BJ (cell line): ENCODE measurements at regions not wholly inside any gene's neighbourhood (a gene's known extent, or its start where the extent isn't known, plus 50 kb on each side); places are given as distances from the start of the nearest gene placed in this dataset.

Experiments used
- CTCF ChIA-PET: fragments of 350-600 bp; formaldehyde crosslinking; extraction: SDS; loops from one replicate; lab custom pipeline; 2021; ENCODE audit warnings: antibody characterized with exemption, inconsistent platforms; lab: Yijun Ruan, JAX
- POLR2A ChIA-PET: fragments of 300-600 bp; sonication (Branson Sonifier 250); formaldehyde crosslinking; extraction: SDS; loops from one replicate; lab custom pipeline; 2021; ENCODE audit warnings: antibody characterized with exemption; lab: Charles Lee
- DNase-seq: peaks from one replicate; pipeline ENCODE4 v3.0.0-alpha.2; 2011; ENCODE audit warnings: low read depth
- H3K27me3 ChIP-seq: 2 replicates; pipeline ENCODE4 v1.6.0; 2011; ENCODE audit warnings: low read length; ENCODE audit not compliant: control insufficient read depth, insufficient read depth
- H3K36me3 ChIP-seq: 2 replicates; pipeline ENCODE4 v1.5.1; 2011; ENCODE audit warnings: low read length; ENCODE audit not compliant: control insufficient read depth, insufficient read depth
- H3K4me3 ChIP-seq: 2 replicates; pipeline ENCODE4 v1.5.1; 2011; ENCODE audit warnings: low read depth, mild to moderate bottlenecking, control low read depth, low read length
- TF ChIP-seq, protein P1 (sequence below): IDR thresholded peaks from 2 replicates; pipeline ENCODE4 v1.5.1; 2011; ENCODE audit warnings: low read depth, mild to moderate bottlenecking, control low read depth, inconsistent platforms, low read length, moderate library complexity; ENCODE audit not compliant: insufficient read depth

DNA sequence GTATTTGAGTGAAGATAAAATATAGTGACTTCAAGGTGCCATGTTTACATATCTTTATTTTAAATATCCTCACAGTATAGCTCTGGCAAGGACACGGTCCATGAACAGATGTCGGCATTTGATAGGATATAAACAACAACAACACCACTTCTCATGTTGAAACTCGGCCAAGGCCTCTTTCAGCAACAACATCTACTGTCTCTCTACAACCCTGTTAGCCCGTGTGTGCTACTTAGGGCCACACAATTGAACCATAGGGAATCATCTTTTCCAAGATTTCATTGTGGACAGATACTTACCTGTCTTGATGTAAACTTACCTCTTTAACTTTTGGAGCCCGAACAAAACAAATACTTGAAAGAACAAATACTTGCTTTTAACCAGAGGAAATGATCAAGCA lies 168.7 kb upstream of the SSTR1 start:
- POLR2A ChIA-PET: no interaction called here

DNA sequence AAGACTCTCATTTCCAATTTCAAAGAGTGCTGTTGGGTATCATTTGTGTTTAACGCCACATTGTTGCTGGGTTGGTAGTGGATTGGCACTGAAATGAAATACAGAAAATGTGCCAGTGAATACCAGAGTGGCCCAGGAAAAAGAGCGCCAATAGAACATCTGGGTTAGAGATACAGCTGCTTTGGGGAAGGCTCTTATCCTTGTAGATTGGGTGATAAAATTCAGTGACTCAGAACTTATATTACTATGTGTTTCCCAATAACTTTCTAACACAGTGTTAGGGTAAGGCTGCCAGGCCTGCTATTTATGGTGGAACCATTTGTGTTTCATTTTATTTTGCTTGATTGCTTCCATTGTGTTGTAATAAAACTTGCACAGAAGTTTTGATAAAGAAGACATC lies 168.2 kb upstream of the SSTR1 start:
- DNase-seq: peak; percentile 50
- no peaks in the 10 kb centered on the region for H3K36me3 ChIP-seq
- no peak overlapping the region for H3K4me3 ChIP-seq
- H3K27me3 ChIP-seq: no peaks in the 10 kb centered on the region
- ChIA-PET CTCF (interaction anchor here (0.6 kb wide), 1 partner anchor 46 kb away, joined by 3 read pairs; no protein-coding TSS in a partner anchor), POLR2A (no interaction called here)
- TF ChIP-seq, protein P1, sequence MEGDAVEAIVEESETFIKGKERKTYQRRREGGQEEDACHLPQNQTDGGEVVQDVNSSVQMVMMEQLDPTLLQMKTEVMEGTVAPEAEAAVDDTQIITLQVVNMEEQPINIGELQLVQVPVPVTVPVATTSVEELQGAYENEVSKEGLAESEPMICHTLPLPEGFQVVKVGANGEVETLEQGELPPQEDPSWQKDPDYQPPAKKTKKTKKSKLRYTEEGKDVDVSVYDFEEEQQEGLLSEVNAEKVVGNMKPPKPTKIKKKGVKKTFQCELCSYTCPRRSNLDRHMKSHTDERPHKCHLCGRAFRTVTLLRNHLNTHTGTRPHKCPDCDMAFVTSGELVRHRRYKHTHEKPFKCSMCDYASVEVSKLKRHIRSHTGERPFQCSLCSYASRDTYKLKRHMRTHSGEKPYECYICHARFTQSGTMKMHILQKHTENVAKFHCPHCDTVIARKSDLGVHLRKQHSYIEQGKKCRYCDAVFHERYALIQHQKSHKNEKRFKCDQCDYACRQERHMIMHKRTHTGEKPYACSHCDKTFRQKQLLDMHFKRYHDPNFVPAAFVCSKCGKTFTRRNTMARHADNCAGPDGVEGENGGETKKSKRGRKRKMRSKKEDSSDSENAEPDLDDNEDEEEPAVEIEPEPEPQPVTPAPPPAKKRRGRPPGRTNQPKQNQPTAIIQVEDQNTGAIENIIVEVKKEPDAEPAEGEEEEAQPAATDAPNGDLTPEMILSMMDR: no peak

More for the DNA sequence above, 168.7 kb upstream of the SSTR1 start:
- Histone ChIP-seq H3K4me3 (no peak overlapping the region), H3K27me3 (no peaks in the 10 kb centered on the region), H3K36me3 (no peaks in the 10 kb centered on the region)
- TF ChIP-seq, protein P1: no peak
- no peak for DNase-seq
- CTCF ChIA-PET: interaction anchor here (0.9 to 1.2 kb wide), 2 partner anchors 8 to 22 kb away, joined by 3 to 4 read pairs; no protein-coding TSS in a partner anchor

DNA sequence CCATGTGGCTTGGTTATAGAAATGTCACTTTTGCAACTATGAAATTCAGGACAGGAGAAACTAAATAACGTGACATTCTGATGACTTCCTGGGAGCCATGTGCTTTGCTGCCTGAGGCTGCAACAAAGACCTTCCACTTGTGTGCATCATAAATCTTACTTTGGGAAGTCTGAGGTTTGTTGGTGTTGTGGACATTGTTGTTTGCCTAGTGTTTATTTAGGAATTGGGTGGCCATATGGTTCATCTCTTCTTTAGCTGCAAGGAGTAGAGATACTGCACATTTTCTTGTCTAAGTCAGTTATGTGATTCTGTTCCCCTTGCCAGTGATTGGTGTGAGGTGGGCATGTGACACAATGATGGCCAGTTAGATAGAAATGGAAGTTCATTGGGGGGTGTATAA lies 167.3 kb upstream of the SSTR1 start:
- ChIA-PET CTCF (no interaction called here), POLR2A (no interaction called here)

DNA sequence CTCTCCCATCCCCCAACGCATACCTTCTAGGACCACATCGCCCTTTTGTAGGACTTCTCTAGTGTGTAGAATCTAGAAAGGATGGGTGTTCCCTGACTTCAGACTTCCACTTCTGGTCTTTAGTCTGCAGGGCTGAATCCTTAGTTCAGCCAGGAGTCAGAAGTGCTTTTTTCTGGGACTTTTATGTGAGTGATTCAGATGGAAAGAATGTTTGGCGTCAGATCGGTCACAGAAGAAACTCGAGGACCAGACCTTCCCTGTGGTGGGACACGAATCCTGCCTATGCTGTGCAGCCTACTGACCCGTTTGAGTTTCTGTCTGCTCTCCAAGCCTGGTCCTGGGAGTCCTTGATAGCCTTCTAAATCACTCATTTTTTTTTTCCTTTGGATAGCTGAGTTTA lies 165.4 kb upstream of the SSTR1 start:
- ChIA-PET POLR2A (no interaction called here), CTCF (interaction anchor here (0.6 kb wide), 1 partner anchor 53 kb away, joined by 3 read pairs; no protein-coding TSS in a partner anchor)
- peak; percentile 76 for DNase-seq
- no peaks in the 10 kb centered on the region for H3K27me3 ChIP-seq
- TF ChIP-seq, protein P1: no peak
- H3K4me3 ChIP-seq: no peak overlapping the region
- H3K36me3 ChIP-seq: no peaks in the 10 kb centered on the region

More for the DNA sequence above, 167.3 kb upstream of the SSTR1 start:
- H3K4me3 ChIP-seq: no peak overlapping the region
- DNase-seq: no peak
- H3K27me3 ChIP-seq: no peaks in the 10 kb centered on the region
- H3K36me3 ChIP-seq: no peaks in the 10 kb centered on the region
- TF ChIP-seq, protein P1: no peak

DNA sequence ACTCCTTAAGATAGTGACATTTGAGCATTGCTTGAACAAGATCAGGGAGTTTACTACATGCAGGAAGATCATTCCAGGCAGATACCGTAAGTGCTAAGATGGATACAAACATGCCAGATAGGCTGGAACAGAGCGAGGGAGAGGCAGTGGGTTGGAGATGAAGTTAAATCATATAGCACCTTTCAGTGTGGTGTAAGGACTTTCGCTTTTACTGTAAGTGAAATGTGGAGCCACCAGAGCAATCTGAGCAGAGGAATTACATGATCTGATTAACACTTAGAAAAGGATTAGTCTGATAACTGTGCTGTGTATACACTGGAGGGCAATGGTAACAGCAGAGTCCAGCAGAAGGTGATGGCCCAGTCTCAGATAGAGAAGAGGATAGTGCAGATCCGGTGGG lies 163.0 kb upstream of the SSTR1 start:
- ChIA-PET POLR2A (no interaction called here), CTCF (no interaction called here)
- no peak for DNase-seq
- Histone ChIP-seq H3K4me3 (no peak overlapping the region), H3K27me3 (no peaks in the 10 kb centered on the region), H3K36me3 (no peaks in the 10 kb centered on the region)
- TF ChIP-seq, protein P1: no peak
